CD4-positive, alpha-beta T cell treated with Interleukin-17A for 4 hours (primary cell): ENCODE measurements at regions not wholly inside any gene's neighbourhood (a gene's known extent, or its start where the extent isn't known, plus 50 kb on each side); places are given as distances from the start of the nearest gene placed in this dataset.

ENCODE experiments used
- DNase-seq: peaks from one replicate; pipeline ENCODE4 v3.0.0-alpha.2; 2020; ENCODE audit warnings: mixed read lengths

GRCh38 chr2:7994397-7994951, 687.4 kb upstream of the ID2 start:
- DNase-seq = no peak

GRCh38 chr2:7997279-7997678, 684.6 kb upstream of the ID2 start:
- DNase-seq = no peak

- no peak for DNase-seq
Measured at GRCh38 chr2:7999683-8000476, 682.0 kb upstream of the ID2 start.

DNA sequence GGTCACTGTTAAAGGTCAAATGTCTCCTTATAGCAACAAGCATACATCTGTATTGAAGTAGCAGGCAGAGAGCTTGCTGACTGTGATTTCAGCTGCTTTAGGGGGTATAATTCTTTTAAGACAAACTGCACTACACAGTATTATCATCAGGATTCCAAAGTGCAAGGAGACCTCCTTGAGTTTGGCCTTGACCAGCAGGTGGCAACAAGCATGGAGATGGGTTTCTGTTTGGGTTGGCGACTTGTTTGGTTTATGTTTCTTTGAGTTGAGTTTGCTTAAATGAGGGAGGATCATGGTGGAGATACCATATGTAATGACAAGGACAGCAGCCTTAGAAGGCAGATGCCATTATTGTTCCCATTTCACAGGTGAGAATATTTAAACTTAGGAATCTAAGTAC, 681.0 kb upstream of the ID2 start:
- DNase-seq = no peak

GRCh38 chr2:8002765-8003393, 679.0 kb upstream of the ID2 start:
- no peak for DNase-seq

DNA sequence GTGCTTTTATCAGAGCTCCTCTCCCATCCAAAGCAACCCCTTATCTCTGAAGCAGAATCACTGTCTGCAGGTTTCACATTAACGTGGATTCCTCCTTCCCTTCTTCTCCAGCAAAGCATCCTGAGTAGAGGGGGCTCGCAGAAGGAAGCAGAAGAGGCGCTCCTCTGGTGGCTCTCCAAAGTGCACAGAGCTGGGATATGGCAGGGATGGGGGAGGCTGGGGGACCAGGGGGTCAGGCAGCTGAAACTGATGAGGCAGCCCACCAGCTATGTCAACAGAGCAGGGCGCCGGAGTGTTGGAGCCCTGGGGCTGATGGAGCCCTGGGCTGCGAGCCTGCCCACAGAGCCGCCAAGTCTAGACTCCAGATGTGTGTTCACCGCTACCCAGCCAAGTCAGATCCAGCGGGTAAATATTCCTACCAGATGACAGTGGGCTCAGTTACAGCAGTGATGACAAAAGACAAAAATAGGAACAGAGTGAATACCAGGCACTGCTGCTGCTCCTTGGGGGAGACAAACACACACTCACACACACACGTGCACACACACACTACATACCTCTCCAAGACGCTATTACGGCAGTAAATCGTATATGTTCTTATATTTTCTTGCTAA, 678.3 kb upstream of the ID2 start:
- no peak for DNase-seq

- DNase-seq = no peak
Measured at GRCh38 chr2:8004250-8004681, 677.6 kb upstream of the ID2 start.

DNA sequence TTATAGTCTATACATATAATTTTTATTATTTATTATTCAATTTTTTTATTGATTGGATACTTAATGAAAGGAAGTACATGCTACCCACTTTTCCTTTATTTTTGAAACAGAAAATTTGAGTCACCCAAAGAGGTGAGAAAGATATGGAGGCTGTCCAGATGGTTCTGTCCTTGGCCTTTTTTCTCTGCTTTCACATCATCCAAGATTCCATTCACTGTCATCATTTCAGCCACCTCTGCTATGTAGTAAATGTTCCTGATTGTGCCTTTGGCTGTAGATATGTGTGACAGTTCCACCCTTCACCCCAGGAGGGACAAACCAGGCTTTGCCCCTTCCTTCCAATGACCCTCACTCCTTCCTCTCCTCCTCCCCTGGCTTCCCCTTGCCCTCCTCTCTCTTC, 675.7 kb upstream of the ID2 start:
- DNase-seq = no peak

GRCh38 chr2:8006626-8007025, 675.2 kb upstream of the ID2 start:
- no peak for DNase-seq

DNA sequence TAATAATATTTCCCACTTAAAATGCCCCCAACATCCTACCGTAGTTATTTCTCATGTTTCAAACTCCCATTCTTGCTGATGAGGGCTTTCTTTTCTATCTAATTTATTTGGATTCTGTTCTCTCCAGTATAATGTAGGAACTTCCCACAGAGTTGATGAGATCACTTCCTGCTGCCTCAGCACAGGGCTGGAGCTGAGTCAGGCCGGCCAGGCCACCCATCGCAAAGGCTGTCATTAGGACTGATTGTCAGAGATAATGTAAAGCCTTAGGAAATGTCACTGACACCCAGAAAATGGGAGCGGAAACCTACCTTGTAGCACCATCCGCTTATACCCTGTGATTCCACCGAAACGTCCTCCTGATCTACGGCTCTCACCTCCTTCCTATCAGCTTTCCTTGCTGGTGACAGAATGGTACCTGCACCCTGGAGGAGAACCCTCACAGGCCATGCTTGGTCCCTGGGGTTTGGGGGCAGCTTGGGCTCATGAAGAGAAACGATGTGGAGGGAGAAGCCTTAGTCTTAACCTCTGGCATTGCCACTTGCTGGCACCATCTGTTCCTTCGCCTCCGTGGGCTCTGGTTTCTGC, 672.8 kb upstream of the ID2 start:
- DNase-seq = no peak

DNA sequence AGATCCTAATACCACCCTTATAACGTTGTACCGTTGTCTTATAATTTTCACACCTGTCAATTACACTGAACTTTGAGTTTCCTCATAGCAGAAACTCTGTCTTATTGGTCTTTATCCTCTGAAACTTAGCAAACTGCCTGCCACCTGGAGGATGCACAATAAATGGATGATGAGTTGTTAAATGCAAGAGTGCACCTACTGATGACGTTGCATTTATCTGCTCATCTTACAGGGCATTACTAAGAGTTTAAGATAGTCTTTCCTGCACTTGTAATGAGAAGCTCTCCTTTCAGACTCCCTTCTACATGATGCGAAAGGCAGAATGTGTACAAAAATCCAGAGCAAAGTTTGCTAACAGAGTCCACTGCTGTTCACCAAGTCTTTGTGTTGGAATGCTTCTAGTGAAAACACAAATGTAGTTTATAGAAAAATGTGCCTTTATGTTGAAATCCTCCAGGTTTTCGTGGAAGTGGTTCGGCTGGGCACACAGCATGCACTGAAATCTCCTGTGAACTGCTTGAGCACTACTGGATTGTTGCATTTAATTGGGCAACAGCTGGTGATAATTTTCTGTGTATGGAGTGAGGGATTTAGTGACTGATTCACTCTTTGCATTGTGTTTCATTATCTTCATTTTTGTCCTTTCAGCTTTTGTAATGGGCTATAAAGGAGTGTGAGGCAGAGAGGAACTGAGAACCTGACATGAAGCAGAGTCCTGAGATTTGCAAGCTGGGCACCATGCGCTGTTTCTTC, 665.8 kb upstream of the ID2 start:
- no peak for DNase-seq

DNA sequence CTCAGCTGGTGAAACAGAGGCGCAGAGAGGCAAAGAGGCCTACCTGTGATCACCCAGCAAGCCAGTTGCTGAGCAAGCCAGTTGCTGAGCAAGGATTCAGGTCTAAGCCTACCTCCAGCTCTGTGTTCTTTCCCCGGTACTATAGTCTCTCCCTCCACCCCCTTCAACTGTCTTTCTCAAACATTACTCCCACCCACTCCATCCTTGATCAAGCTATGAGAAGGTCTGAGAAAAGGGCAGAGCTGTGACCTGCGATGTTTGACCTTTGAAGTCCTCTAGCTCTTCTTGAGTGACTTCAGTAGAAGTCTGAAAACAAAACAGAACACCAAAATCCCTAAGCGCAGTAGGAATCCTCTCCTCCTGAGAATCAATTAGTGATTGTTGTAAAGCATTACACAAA, 665.2 kb upstream of the ID2 start:
- no peak for DNase-seq

DNA sequence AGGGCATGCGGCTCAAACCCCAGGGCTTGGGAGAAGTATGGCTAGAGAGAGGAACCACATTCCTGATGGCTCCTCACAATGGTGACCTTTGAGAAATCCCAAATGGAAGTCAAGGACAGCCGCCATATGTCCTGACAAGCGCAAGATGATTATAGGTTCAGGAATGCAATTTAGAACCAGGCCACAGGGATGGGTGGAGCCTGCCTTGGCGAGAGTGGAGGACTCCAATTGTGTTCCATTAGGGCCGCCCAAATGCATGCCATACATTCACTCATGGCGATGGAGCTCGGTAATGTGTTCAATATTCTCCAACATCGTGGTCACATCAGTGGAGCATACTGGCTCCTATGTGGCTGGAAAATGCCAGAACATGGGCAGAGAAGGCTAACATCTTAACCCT, 662.9 kb upstream of the ID2 start:
- DNase-seq = no peak

DNA sequence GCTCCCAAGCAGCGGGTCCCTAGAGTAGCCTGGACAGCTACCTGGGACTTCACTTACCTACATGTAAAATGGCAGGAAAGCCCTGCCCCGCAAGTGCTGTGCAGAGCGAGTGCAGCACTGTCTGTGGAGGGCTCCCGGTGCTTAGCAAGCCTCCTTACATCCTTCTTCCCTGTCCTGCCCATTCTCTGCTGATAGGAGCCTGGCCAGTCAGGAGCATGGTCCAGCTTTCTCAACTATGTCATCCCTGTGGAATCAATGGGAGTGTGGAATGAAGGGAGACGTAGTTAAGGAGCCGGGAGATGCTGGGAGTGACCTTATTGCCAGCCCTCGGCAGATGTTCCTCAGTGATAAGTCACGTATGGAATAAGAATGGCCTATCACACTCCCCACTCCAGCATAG, 661.9 kb upstream of the ID2 start:
- DNase-seq = no peak

DNA sequence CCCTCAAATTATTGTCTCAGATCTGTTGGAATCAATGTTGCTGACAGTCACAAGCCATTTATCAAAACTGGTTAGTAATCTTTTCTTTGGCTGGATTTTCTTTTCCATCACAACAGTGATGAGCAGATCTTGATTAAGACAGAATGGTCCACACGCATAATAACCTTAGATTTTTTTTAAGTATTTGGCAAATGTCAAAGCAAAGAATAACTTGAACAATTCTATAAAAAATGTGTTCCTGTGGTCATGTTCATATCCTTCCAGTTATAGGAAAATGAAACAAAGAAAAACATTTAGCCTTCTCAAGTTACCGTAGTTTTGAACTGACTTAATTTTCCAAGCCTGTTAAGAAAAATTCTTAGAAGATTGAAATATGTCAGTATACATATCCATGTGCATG, 659.9 kb upstream of the ID2 start:
- no peak for DNase-seq

GRCh38 chr2:8022908-8023640, 658.8 kb upstream of the ID2 start:
- no peak for DNase-seq

DNA sequence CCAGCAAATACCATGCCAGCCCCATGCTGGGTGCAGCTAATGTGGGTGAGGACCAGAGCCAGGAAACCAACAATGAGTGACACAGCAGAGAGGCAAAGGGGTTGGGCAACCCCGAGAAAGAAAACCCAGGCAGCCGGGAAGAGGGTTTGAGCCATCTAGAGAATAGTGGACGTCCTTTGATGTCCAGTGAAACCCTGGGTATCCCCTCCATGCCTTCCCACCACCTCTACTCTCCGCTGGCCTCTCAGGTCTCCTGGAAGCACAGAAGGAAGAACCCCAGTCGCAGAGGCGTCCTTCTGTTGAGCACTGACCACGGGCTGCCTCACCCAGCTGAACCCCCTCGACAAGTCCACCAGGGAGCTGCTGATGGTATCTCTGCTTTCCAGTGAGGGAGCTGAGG, 657.4 kb upstream of the ID2 start:
- DNase-seq = no peak

GRCh38 chr2:8026381-8026780, 655.5 kb upstream of the ID2 start:
- no peak for DNase-seq

- no peak for DNase-seq
Measured at GRCh38 chr2:8027387-8027786, 654.5 kb upstream of the ID2 start.

DNA sequence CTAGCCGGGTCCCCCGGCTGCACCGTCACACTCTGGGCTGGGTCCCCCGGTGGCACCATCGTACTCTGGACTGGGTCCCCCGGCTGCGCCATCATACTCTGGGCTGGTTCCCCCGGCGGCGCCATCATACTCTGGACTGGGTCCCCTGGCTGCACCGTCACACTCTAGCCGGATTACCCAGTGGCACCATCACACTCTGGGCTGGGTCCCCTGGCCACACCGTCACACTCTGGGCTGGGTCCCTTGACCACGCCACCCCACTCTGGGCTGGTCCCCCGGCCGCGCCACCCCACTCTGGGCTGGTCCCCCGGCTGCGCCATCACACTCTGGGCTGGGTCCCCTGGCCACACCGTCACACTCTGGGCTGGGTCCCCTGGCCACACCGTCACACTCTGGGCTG, 653.8 kb upstream of the ID2 start:
- DNase-seq = no peak

DNA sequence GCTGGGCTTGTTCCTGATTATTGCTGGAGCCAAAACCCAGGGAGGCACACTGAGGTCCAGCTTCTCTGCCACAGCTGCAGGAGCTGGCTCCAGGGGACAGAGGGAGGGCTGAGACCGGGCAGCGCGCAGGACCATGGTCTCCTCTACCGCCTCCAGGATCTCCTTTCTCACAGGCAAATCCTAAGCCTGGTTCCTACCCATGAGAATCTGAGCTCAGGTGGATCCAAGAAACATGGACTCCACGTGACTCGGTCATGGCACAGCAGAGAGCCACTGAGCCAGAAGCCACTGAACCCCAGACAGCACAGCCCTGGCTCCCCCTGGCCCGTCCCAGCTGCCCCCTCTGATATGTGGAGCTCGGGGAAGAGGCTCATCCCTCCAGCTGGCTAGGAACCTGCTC, 653.4 kb upstream of the ID2 start:
- DNase-seq = no peak

GRCh38 chr2:8028981-8029380, 652.9 kb upstream of the ID2 start:
- DNase-seq = no peak
